NCI-H524 treated with DMSO at 0.1 percent for 48 hours (cell line): ENCODE measurements at regions not wholly inside any gene's neighbourhood (a gene's known extent, or its start where the extent isn't known, plus 50 kb on each side); places are given as distances from the start of the nearest gene placed in this dataset.

ENCODE experiments used
- DNase-seq: peaks from one replicate; lab custom pipeline; 2025; lab: John Stamatoyannopoulos, UW

DNA sequence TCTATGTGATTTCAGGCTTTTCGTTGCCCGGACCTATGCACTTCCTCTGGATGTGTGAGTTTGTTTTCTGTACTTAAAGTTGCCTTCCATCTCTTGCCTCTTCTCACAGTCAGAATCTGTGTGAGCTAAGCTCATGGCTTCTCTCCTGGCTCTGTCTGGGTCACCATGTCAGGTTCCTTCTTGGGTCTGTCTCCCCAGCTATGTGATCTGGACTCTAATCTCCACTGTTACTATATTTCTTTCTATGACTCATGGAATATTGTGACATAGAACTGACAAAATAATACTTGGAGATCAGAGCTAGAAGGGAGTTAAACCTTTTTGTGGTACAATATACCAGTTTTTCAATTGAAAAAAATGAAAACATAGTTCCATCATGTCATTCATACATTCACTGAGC is 172.7 kb upstream of the FGGY start:
- DNase-seq = no peak

DNA sequence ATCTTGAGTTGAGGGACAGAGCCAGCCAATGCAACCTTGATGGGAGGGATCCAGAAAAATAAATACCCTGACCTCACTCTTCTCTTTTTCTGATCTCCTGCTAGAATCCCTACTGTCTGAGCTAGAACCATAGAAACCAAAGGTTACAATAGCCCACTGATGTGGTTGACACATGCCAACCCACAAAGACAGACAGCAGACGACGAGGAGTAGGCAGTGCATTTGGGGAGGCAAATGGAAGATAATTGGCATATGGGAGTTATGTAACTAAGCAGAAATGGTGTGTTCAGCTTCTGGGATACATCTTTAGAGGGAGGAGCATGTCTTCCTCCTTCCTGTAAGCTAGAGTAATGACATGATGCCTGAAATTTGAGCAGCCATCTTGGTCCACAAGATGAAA is 171.7 kb upstream of the FGGY start:
- no peak for DNase-seq

DNA sequence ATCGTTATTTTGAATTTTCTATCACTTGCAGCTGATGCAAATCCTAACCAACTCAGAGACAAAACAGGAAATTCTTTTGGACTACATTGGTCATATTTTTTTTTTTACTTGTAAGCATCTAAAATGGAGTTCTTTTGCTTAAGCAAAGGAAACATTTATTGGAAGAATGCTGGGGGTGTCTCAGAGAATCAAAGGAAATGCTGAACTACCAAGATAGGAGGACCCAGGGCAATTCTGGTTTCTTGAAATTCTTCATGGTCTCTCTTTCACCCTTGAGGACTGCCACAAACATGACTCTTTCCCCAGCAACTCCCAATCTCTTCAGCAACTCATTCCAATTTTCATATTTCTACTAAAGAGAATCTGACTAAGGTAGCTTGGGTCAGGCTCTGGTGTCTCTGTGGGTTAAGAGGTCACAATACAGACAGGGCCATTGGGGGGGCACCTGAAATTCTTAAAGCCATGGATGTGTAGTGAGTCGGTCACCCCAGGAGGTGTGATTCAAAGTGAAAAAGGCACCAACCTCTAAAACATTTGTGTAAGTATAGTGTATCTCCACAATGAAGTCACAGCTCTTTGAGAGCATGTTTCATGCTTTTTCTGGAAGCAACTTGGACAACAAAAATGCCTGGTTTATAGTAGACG is 171.1 kb upstream of the FGGY start:
- no peak for DNase-seq

DNA sequence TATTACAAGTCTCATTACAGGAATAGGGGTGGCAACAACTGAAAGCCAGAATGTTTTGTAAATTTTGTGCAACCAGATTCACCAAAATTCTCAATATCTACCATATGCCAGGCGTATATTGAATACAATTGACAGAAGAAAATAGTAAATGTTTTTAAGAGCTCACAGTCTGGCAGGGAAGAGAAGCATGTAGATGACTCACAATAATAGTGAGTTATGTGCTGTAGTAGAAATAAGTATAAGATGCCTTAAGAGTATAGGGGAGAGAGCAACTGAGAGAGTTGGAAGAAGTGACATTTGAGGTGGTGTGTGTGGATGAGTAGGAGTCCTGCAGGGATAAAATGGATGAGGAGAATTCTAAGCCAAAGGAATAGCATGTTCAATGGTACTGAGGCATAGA is 170.5 kb upstream of the FGGY start:
- DNase-seq = no peak

DNA sequence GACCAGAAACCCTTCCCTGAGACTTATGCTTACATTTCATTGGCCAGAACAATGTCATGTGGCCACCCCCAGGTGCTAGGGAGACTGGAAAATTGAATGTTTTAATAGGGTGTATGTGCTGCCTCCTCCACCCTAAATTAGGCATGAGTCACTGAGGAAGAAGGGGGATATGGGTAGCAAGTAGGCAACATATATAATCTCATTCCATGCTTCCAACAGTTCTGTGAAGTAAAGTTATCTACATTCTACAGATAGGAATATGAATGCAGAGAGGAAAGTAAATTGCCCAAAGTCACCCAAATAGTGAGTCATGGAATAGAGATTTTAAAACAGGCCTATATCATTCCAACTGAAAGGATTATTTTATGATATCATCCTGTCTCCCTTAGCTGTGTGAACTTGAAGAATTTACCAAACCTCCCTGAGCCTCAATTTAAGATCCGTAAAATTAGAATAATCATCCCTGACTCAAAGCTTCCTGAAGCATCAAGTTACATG is 168.6 kb upstream of the FGGY start:
- DNase-seq = no peak

DNA sequence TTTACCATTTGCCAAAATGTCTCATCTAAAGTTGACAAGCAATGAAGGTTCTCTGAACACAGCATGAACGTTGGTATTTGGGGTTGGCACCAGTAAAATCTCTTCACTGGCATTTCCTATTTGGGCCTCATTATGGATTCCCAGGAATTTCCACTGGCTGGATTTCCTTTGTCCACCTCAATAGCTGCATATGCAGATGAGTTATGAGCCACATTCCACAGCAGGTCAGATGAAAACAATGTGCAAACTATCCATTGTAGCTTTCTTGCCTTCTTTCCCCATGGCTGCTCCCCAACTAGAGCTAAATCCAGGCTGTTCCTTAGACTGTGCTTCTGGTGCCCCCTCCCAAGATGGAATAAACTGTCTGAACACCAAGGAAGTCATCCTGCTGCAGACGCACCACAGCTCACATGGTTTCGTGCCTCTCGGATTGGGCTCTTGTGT is 168.1 kb upstream of the FGGY start:
- no peak for DNase-seq

DNA sequence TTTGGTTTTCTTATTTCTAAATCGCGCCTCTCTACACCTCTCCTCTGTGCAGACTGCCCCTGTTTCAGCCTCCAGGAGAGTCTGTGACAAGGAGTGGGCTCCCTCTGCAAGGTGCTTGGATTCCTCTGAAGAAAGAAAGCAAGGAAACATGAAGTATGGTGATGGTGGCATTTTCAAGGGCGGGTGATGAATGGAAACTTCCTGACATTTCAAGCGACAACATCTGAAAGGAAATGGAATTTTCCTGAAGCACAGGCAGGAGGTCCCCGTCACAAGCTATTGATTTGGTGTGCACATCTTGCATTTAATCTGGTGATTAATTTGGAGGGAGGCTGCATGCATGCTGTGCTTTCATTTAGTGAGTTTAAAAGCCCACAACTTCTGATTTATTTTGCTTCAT is 164.6 kb upstream of the FGGY start:
- DNase-seq = no peak

DNA sequence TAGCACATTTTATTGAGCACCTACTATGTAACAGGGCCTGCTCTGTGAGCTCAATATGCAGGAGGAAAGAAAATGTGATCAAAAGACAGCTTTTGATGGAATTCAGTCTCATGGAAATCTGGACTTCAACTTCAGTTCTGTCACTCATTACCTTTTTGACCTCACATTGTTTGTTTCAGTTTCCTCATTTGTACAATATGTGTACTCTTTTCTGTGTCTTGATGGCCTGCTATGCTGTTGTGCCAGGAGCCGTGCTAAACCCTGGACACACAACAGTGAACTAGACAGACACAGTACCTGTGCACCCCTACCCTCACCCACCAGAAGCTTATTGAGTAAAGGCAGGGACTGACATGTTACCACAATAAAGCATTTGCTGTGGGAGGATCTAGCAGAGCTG is 162.9 kb upstream of the FGGY start:
- DNase-seq = no peak

DNA sequence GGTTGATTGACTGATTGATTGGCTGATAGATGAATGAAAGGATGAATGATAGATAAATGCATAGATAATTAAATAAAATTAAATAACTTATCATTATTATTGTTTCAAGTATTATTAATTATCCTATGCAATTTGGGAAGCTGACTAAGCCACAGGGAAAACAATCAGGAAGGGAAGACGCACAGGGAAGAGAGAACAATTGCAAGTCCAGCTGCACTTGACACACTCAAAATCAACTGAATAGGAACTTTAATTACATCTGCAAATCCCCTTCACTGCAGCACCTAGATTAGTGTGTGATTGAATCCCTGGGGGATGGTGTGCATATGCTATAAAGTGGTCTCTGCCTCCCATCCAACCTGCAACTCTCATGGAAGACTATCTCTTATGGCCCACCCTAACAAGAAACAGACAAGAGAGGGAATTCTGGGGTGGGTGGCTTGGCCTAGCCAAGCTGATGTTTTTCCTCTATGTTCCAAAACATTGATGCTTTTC is 161.1 kb upstream of the FGGY start:
- DNase-seq = no peak

DNA sequence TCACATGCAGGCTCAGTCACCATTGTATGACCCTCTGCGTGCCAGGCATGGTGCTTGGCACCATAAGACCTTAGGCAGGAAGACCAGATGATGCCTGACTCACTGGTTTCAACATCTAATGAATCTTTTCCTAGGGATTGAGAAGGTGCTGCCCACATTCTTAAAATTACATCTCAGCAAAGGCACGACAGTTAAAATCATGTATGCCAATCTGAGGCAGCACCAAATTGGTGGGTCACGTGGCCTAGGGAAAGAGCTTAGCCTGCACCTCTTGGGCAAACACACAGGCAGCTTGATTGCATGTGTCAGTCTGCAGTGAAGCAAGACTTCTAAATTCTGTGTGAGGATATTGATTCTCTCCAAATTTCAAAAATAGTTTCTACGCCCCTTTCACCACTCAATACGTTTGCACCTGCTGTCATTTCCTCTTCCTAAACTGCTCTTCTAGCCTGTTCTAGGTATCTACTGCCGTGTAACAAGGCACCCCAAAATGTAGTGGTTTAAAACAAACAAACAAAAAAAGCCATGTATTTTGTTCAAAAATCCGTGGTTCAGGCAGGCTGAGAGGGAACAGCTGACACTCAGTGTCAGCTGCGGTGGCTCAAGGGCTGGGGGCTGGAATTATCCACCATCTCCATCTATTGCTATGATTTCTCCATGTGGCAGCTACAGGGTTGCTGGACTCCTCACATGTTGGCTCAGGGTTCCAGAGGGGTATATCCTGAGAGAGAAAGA is 160.2 kb upstream of the FGGY start:
- DNase-seq = no peak

DNA sequence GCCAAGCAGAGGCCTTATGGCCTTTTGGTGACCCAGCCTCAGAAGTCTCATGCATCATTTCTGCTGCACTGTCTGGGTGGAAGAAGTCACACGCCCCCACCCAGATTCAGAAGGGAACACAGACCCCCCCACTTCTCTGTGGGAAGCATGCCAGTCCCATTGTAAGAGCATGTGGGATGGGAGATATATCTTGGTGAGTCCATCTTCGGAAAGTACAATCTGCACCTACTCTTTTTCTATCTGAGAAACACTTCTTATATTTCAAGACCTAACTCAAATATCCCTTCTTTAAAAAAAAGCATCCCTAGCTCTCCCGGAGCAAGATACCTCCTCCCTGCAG is 159.6 kb upstream of the FGGY start:
- DNase-seq = no peak

DNA sequence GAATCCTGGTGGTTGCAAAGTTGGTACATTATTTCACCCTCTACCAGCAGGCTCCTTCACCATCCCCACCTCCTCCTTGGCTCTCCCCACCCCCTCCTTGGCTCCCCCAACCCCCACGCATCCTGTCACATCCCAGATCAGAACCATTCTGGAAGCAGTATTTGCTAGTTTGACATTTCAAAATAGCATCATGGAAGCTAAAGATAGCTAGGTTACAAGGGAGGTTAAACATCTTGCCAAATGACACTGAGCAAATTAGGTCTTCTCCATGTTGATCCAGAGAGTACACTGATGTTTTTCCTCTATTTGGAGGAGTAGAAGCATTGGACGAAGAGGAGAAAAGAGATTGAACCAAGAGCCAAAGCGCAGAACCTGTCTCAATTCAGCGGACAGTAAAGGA is 158.9 kb upstream of the FGGY start:
- no peak for DNase-seq

DNA sequence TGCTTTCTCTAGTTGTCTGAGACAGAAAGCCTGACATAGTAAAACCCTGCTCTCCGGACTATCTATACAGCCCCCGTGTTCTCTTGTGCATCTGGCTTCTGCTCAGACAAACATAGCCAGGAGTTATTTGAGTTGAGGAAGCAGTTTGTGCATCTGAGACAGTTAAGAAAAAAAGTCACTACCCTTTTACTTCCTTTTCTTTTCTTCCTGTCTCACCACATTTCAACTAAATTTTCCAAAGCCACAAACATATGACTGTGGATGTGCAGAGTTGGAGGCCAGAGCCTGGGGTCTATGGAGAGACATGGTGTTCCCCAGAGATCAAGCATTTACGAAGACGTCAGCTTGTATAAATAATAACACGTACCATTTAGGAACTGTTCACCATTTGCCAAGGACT is 158.5 kb upstream of the FGGY start:
- no peak for DNase-seq

DNA sequence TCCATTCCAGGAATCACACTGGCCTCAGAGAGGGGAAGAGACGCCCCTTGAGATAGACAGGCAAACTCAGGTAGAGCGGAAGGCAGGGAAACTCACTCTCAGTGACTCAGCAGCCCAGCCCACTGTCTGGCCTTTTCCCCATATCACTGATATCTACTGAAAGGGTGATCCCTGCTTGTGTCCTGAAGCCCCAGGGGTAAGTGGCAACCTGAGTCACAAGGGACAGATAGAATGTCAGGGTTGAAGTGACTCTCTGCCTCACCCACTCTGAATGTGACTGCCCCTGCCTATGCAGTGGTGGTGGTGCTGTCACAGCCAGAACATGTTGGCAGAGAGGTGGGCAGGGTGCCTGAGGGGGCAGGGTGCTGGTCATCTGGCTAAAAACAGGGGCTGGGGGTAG is 157.5 kb upstream of the FGGY start:
- no peak for DNase-seq

DNA sequence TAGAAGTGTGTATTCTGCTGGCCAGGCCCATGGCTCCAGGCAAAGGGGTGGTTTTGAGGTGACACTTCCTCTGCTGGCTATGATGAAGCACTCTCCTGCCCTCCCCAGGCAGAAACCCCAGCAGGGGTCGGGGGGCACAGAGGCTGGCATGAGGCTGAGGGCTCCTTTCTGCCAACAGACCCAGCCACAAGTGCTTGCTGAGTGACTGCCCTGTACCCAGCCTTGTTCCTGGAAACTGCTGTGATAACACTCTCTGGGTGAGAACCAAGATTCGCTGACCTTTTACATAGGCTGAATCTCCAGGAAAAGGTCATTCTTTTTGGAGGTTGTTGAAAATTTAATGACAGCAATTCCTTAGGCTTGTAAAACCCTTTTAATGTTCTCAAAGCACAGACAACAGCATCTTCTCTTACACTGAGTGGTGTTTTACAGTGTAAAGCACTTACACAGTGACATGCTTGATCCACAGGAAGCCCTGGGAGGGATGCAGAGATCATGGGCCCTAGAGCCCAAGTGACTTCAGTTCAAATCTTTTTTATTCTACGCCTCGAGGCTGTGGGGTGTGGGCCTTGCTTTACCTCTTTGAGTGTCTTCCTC is 155.5 kb upstream of the FGGY start:
- DNase-seq = no peak

DNA sequence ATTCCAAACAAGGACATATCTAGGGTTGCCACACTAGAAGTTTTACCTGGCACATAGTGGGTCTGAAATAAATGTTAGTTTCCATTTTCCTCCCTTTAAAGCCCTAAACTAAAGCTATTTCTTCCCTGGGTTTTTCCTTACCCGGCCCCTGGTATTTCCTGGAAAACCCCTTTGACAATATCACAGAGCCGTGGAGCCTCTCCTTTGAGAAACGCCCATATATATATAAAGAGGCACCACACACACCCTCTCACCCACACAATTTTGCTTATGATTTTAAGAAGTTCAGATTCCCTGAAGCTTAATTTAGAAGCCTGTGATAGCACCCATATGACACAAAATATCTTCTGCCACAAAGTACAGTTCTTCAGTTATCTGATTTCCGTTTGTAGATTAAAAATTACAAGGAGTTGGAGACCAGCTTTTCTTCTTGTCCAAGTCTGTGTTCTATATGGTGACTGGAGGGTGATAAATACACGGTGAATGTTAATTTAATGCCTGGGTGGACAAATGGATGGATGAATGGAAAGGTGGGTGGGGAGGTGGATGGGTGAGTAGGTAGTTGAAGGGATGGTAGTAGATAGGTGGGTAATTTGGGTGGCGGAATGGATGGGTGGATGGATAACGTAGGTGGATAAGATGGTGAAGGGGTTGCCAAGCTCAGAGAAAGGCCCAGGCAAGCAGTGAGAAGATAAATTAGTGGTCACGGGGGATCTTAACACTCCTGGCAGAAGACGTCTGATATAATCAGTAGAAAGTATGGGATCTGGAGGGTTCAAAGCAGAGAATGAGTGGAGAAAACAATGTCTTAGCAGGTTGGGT is 154.4 kb upstream of the FGGY start:
- DNase-seq = no peak

DNA sequence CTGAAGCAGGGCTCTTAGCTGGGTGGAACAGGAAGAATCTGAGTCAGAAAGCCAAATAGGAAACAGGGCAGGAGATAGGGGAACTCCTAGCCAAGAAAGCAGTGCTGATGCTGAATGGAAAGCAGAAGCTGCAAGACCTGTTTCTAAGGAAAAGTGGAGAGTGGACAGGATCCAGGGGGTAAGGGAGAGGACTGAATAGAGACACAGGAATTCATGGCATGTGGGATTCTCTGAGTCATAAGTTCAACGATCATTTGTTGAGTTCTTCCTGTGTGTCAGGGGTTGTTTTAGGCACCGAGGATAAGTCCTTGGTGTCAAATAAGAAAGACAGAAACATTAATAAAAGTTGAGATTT is 153.8 kb upstream of the FGGY start:
- DNase-seq = no peak

DNA sequence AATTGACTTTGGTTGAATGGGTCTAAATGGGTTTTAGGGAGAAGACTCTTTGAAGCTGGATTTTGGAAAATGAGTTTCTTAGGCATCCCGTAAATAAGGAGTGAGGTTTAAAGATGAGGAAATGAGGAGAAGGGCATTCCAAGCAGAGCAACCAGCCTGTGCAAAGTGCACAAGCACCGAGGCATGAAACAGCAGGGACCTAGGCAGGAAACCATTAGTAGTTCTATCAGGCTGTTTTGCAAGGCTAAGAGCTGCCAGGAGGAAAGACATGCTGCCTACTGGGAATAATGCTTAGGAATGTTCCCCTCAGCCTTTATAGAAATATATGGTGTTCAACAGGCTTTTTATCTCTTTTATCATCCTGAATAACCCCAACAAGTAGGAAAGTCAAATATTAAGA is 153.1 kb upstream of the FGGY start:
- no peak for DNase-seq

DNA sequence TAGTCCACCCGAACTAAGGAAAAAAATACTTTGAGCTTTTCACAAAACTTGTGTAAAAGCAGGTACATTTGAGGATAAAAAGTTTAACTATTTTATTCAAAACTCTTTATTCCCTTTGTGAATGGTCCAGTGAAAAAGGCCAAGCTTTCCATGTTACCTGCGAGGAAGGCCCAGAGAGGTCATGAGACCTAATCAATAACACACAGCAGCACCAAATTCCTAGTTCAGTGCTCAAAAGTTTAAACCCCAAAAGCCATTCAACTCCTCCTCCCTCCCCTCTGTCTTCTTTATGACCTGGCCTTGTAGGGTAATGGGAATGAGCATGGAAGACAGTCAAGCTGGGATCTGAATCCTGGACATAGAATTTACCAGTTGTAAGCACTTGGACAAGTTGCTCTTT is 151.9 kb upstream of the FGGY start:
- no peak for DNase-seq

DNA sequence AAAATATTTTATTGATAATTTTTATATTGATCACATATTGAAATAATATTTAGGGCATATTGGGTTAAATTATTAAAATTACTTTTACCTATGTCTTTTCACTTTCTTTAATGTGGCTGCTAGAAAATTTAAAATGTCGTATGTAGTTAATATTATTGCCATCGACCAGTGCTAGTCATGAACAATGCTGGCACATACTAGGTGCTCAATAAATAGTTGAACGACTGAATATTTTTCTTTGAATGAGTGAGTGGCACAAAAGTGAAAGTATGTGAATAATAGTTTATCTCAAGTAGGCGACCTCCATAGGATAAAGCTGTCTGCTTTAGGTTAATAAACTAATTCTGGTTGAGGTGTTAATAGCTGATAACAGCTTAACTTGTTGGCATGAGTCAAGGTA is 150.8 kb upstream of the FGGY start:
- DNase-seq = no peak

DNA sequence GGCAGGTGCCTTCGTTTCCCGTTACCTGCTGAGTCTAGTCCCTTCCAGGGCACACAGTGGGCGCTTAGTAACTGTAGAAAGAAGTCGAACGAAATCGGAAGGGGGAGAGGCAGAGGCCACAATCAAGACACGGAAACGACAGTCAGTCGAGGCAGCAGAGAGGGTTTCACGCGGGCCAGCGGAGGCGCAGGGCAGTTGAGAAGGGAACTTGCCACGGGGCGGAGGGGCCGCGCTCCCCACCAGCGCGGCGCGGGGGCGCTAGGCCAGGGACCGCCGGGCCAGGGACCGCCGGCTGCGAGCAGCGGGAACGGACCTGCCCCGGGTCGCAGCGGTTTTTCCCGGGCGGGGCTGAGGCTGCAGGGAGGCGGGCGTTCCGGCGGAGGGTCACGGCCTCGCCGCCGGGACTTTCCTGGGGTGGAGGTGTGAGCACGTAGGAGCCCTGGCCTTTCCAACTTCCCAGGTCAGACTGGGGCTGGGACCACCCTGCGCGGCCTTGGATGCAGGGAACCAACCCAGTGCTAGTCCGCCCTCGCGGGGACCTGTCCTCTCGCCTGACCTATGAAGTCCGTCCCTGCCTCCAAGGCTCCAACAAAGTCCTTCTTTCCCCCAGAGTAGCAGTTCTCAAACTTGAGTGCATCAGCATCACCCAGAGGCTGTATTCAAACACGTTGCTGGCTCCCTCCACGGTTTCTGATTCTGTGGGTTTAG is 150.1 kb upstream of the FGGY start:
- DNase-seq = no peak

DNA sequence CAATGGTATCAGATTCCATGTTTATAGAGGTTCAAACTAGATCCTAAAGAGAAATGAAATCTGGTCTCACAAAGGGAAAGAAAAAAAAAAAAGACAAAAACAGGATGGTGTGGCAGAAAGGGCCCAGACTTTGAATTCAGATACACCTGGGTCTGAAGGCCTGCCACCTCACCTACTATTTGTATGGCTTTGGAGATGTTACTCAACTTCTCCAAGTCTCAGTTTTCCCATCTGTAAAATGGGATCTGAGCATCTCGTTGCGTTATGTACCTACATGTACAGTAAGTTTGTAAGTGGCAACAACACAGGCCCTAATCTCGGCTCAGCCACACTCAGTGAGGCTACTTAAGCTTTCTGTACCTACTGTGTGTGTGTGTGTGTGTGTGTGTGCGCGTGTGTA is 147.5 kb upstream of the FGGY start:
- DNase-seq = no peak
